ENCODE measurements at regions not wholly inside any gene's neighbourhood (a gene's known extent, or its start where the extent isn't known, plus 50 kb on each side); places are given as distances from the start of the nearest gene placed in this dataset.
"Not testable (repeated sequence)": the region's sequence is repeated elsewhere in the genome, so short reads cannot be mapped to it uniquely, and the experiment has no call there.

DNA sequence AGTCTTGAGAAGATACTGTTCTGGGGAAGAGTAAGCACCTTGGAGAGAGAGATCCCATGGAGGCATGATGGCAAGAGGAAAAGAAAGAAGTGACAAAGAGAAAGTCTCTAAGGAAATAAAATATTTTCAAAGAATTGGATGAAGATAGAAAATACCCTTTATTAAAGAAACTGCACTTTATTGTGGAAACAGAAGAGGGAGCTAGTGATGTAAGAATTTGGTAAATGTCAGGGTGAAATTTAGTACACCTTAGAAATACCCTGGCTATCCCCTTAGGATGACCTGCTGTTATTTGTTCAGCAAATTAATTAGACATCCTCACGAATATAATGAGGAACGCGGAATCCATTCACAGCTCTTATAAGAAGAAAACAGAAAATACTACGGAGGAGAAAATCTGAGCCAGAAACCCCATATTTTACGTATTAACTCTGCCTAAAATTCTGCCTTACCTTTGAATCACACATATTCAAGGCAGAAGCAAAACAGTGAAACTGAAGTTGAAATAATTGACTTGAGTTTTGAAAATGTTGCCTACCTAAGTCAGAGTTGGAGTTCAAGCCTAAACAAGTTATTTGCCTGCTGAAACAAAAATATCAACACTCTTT is 90.7 kb downstream of the TFPI2 start:
- no peaks in the 10 kb centered on the region for H3K9me3 ChIP-seq (ENCODE audit: control insufficient read depth, low read depth, low read length)
- no peak overlapping the region for H3K4me3 ChIP-seq (ENCODE audit: control insufficient read depth in 2 of 3, extremely low read depth in 1 of 3, insufficient read depth in 2 of 3, low read depth in 1 of 3, low read length in 3 of 3)
- H3K9me1 ChIP-seq (ENCODE audit: control insufficient read depth, extremely low read depth, insufficient read depth, low read length), result no peaks in the 10 kb centered on the region
- no peak overlapping the region for H3K4me2 ChIP-seq (ENCODE audit: control insufficient read depth, extremely low read depth, insufficient read depth, low read depth, low read length)
- no peak overlapping the region for H3K9ac ChIP-seq (ENCODE audit: control insufficient read depth, extremely low read depth, insufficient read depth, low read length)
- H3K4me1 ChIP-seq (ENCODE audit: control insufficient read depth, extremely low read depth, insufficient read depth, low read length), result no peaks in the 10 kb centered on the region
- FAIRE-seq (peak; percentile 61), DNase-seq (ENCODE audit: low read depth, low spot score) (no peak)
- dilution Hi-C loops (cut with MboI; ENCODE audit: extremely low pct_ligation_motif_present, low sequenced_read_pairs), result no loop called here
- TF ChIP-seq, protein P1, sequence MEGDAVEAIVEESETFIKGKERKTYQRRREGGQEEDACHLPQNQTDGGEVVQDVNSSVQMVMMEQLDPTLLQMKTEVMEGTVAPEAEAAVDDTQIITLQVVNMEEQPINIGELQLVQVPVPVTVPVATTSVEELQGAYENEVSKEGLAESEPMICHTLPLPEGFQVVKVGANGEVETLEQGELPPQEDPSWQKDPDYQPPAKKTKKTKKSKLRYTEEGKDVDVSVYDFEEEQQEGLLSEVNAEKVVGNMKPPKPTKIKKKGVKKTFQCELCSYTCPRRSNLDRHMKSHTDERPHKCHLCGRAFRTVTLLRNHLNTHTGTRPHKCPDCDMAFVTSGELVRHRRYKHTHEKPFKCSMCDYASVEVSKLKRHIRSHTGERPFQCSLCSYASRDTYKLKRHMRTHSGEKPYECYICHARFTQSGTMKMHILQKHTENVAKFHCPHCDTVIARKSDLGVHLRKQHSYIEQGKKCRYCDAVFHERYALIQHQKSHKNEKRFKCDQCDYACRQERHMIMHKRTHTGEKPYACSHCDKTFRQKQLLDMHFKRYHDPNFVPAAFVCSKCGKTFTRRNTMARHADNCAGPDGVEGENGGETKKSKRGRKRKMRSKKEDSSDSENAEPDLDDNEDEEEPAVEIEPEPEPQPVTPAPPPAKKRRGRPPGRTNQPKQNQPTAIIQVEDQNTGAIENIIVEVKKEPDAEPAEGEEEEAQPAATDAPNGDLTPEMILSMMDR (optimal IDR thresholded peaks at IDR 0.05 in 1 of 3, IDR thresholded peaks at IDR 0.05 in 1 of 3, conservative IDR thresholded peaks at IDR 0.05 in 1 of 3; ENCODE audit: extremely low read depth in 1 of 3, insufficient read depth in 2 of 3, low read length in 3 of 3), result peak in 2 of 3 experiments; percentile 29 to 57
- TF ChIP-seq EZH2 (IDR thresholded peaks at IDR 0.05; ENCODE audit: low read length), result no peak
- H4K20me1 ChIP-seq (ENCODE audit: control insufficient read depth, extremely low read depth, insufficient read depth, low read length), result no peaks in the 10 kb centered on the region
- no peak overlapping the region for H2AFZ ChIP-seq (ENCODE audit: control insufficient read depth, low read length)
- no peak overlapping the region for H3K27ac ChIP-seq (ENCODE audit: control insufficient read depth, insufficient read depth, low read length)
- H3K27me3 ChIP-seq (ENCODE audit: control insufficient read depth, extremely low read depth, insufficient read depth, low read length), result no peaks in the 10 kb centered on the region
- no peaks in the 10 kb centered on the region for H3K79me2 ChIP-seq (ENCODE audit: control insufficient read depth, insufficient read depth, low read length)
- no peaks in the 10 kb centered on the region for H3K36me3 ChIP-seq (ENCODE audit: control insufficient read depth in 2 of 2, extremely low read depth in 1 of 2, insufficient read depth in 2 of 2, low read length in 2 of 2)

DNA sequence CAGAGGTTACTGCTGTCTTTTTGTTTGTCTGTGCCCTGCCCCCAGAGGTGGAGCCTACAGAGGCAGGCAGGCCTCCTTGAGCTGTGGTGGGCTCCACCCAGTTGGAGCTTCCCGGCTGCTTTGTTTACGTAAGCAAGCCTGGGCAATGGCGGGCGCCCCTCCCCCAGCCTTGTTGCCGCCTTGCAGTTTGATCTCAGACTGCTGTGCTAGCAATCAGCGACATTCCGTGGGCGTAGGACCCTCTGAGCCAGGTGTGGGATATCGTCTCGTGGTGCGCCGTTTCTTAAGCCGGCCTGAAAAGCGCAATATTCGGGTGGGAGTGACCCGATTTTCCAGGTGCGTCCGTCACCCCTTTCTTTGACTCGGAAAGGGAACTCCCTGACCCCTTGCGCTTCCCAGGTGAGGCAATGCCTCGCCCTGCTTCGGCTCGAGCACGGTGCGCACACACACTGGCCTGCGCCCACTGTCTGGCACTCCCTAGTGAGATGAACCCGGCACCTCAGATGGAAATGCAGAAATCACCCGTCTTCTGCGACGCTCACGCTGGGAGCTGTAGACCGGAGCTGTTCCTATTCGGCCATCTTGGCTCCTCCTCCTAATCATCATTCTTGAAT is 97.4 kb downstream of the TFPI2 start:
- FAIRE-seq; H3K79me2 ChIP-seq (ENCODE audit: control insufficient read depth, insufficient read depth, low read length); dilution Hi-C loops (cut with MboI; ENCODE audit: extremely low pct_ligation_motif_present, low sequenced_read_pairs); H3K27me3 ChIP-seq (ENCODE audit: control insufficient read depth, extremely low read depth, insufficient read depth, low read length); H3K9ac ChIP-seq (ENCODE audit: control insufficient read depth, extremely low read depth, insufficient read depth, low read length); H3K4me3 ChIP-seq (ENCODE audit: control insufficient read depth in 2 of 3, extremely low read depth in 1 of 3, insufficient read depth in 2 of 3, low read depth in 1 of 3, low read length in 3 of 3); H3K4me2 ChIP-seq (ENCODE audit: control insufficient read depth, extremely low read depth, insufficient read depth, low read depth, low read length); H2AFZ ChIP-seq (ENCODE audit: control insufficient read depth, low read length); H3K9me3 ChIP-seq (ENCODE audit: control insufficient read depth, low read depth, low read length); DNase-seq (ENCODE audit: low read depth, low spot score); H3K36me3 ChIP-seq (ENCODE audit: control insufficient read depth in 2 of 2, extremely low read depth in 1 of 2, insufficient read depth in 2 of 2, low read length in 2 of 2); H3K27ac ChIP-seq (ENCODE audit: control insufficient read depth, insufficient read depth, low read length); H4K20me1 ChIP-seq (ENCODE audit: control insufficient read depth, extremely low read depth, insufficient read depth, low read length); H3K4me1 ChIP-seq (ENCODE audit: control insufficient read depth, extremely low read depth, insufficient read depth, low read length); H3K9me1 ChIP-seq (ENCODE audit: control insufficient read depth, extremely low read depth, insufficient read depth, low read length): not testable (repeated sequence)

DNA sequence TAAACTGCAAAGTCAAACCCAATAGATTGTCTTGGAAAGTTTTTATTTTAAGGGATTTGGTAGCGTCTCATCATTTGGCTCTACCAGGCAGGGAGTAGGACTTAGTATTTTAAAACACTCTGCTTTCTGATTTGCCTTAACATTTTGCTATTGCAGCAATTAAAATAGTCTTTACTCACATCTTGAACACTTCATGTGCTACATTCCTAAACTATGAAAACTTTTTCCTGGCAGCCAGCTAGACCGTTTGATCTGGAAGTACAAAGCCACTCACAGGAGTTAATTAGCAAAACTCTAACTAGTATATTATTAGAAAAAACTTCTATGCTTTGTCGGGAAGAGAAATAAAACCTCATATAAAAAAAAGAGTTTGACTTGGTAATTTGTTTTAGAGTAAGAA is 111.4 kb downstream of the TFPI2 start:
- Histone ChIP-seq H2AFZ (ENCODE audit: control insufficient read depth, low read length) (no peak overlapping the region), H3K27me3 (ENCODE audit: control insufficient read depth, extremely low read depth, insufficient read depth, low read length) (peaks cover 8% of the 10 kb centered on the region), H3K36me3 (ENCODE audit: control insufficient read depth in 2 of 2, extremely low read depth in 1 of 2, insufficient read depth in 2 of 2, low read length in 2 of 2) (no peaks in the 10 kb centered on the region), H4K20me1 (ENCODE audit: control insufficient read depth, extremely low read depth, insufficient read depth, low read length) (no peaks in the 10 kb centered on the region), H3K9me3 (ENCODE audit: control insufficient read depth, low read depth, low read length) (no peaks in the 10 kb centered on the region), H3K4me1 (ENCODE audit: control insufficient read depth, extremely low read depth, insufficient read depth, low read length) (no peaks in the 10 kb centered on the region), H3K79me2 (ENCODE audit: control insufficient read depth, insufficient read depth, low read length) (no peaks in the 10 kb centered on the region), H3K4me2 (ENCODE audit: control insufficient read depth, extremely low read depth, insufficient read depth, low read depth, low read length) (no peak overlapping the region), H3K9ac (ENCODE audit: control insufficient read depth, extremely low read depth, insufficient read depth, low read length) (no peak overlapping the region), H3K4me3 (ENCODE audit: control insufficient read depth in 2 of 3, extremely low read depth in 1 of 3, insufficient read depth in 2 of 3, low read depth in 1 of 3, low read length in 3 of 3) (no peak overlapping the region), H3K27ac (ENCODE audit: control insufficient read depth, insufficient read depth, low read length) (no peak overlapping the region), H3K9me1 (ENCODE audit: control insufficient read depth, extremely low read depth, insufficient read depth, low read length) (no peaks in the 10 kb centered on the region)
- TF ChIP-seq EZH2 (IDR thresholded peaks at IDR 0.05; ENCODE audit: low read length), result no peak
- dilution Hi-C loops (cut with MboI; ENCODE audit: extremely low pct_ligation_motif_present, low sequenced_read_pairs), result no loop called here
- no peak for DNase-seq (ENCODE audit: low read depth, low spot score)
- no peak for FAIRE-seq

Measured in keratinocyte (primary cell).